Spleen (tissue), 11 donors: ENCODE measurements at regions not wholly inside any gene's neighbourhood (a gene's known extent, or its start where the extent isn't known, plus 50 kb on each side); places are given as distances from the start of the nearest gene placed in this dataset.

Experiments
- DNase-seq: peaks from one replicate; pipeline ENCODE4 v3.0.0-alpha.2; 2020
- H3K27ac ChIP-seq, 8 donors: fragments of 200-600 bp; sonication (generic) in 7 of 8; 1 replicate in 4 of 8; 2 replicates in 4 of 8; pipeline versions ENCODE4 v1.5.0 to v1.8.0; 2016 to 2021; ENCODE audit warnings: inconsistent platforms in 4 of 8, mild to moderate bottlenecking in 4 of 8, moderate library complexity in 1 of 8
- H3K27me3 ChIP-seq, 7 donors: fragments of 200-600 bp; sonication (generic) in 6 of 7; replicated peaks in 1 of 7; 1 replicate in 4 of 7; 2 replicates in 3 of 7; pipeline versions ENCODE4 v1.5.0 to v1.8.0; 2016 to 2021; ENCODE audit warnings: inconsistent platforms in 3 of 7, mild to moderate bottlenecking in 1 of 7
- H3K36me3 ChIP-seq, 6 donors: fragments of 200-600 bp; sonication (generic) in 5 of 6; 1 replicate in 4 of 6; 2 replicates in 2 of 6; pipeline versions ENCODE4 v1.5.0 to v1.8.0; 2016 to 2021; ENCODE audit warnings: inconsistent platforms in 2 of 6
- H3K4me1 ChIP-seq, 6 donors: fragments of 200-600 bp; sonication (generic) in 5 of 6; 1 replicate in 3 of 6; 2 replicates in 3 of 6; pipeline versions ENCODE4 v1.5.0 to v1.8.0; 2016 to 2021; ENCODE audit warnings: inconsistent platforms in 3 of 6
- H3K4me3 ChIP-seq, 8 donors: fragments of 200-600 bp; sonication (generic) in 7 of 8; 1 replicate in 4 of 8; 2 replicates in 4 of 8; pipeline versions ENCODE4 v1.5.0 to v1.8.0; 2016 to 2021; ENCODE audit warnings: inconsistent platforms in 4 of 8, mild to moderate bottlenecking in 4 of 8, moderate library complexity in 2 of 8
- H3K9me3 ChIP-seq, 8 donors: fragments of 200-600 bp; sonication (generic) in 7 of 8; 1 replicate in 4 of 8; 2 replicates in 4 of 8; pipeline versions ENCODE4 v1.5.0 to v1.8.0; 2016 to 2021; ENCODE audit warnings: inconsistent platforms in 4 of 8
- POLR2A ChIP-seq, 3 donors: fragments of 450-650 bp; IDR thresholded peaks; one replicate each; pipeline ENCODE4 v1.5.1; 2017; ENCODE audit warnings: antibody characterized with exemption in 3 of 3, mild to moderate bottlenecking in 1 of 3
- POLR2AphosphoS5 ChIP-seq, 3 donors: sonication (generic); formaldehyde crosslinking; IDR thresholded peaks; one replicate each; pipeline ENCODE4 v1.5.1; 2017; ENCODE audit warnings: antibody characterized with exemption in 3 of 3
- WGBS, 5 donors: extraction: QIAGEN DNeasy Blood & Tissue Kit in 3 of 5; methylation state at CpG; one replicate each; pipeline versions ENCODE4 v1.1.5 to v1.1.7; 2013 to 2018; 5-methylcytosine and 5-hydroxymethylcytosine counted together
- intact Hi-C: fragments of 100-400 bp; cut with DNase I; formaldehyde crosslinking; loops from one replicate; pipeline ENCODE4 v1.15.0; 2023; ENCODE audit warnings: low total_unique reads
- TF ChIP-seq, protein P1 (sequence below), 11 experiments: fragments of 200-600 bp in 7 of 11; fragments of 450-650 bp in 4 of 11; sonication (generic) in 4 of 11; IDR thresholded peaks in 8 of 11; conservative IDR thresholded peaks in 3 of 11; 1 replicate in 7 of 11; 2 replicates in 4 of 11; pipeline versions ENCODE4 v1.4.0 to v1.8.0; 2016 to 2021; ENCODE audit warnings: antibody characterized with exemption in 11 of 11, inconsistent platforms in 4 of 11, mild to moderate bottlenecking in 1 of 11
- donor health status: healthy with polysubstance abuse.
- donor health status: DM: no; HTN: no; CAD: no; lungs with moderate emphysema.
- donor health status: DM: no; HTN: no; CAD: no.
- donor health status: Bipolar disorder and iron deficiency.
- donor health status: healthy.
- donor health status: DM: no; HTN: no; CAD: no.
- donor health status: DM: yes; HTN: yes; CAD: no.

GRCh38 chr5:145464171-145464570, 371.0 kb downstream of the PRELID2 start:
- TF ChIP-seq POLR2A (IDR thresholded peaks at IDR 0.05) (no peak), POLR2AphosphoS5 (IDR thresholded peaks at IDR 0.05) (no peak)
- TF ChIP-seq, protein P1, sequence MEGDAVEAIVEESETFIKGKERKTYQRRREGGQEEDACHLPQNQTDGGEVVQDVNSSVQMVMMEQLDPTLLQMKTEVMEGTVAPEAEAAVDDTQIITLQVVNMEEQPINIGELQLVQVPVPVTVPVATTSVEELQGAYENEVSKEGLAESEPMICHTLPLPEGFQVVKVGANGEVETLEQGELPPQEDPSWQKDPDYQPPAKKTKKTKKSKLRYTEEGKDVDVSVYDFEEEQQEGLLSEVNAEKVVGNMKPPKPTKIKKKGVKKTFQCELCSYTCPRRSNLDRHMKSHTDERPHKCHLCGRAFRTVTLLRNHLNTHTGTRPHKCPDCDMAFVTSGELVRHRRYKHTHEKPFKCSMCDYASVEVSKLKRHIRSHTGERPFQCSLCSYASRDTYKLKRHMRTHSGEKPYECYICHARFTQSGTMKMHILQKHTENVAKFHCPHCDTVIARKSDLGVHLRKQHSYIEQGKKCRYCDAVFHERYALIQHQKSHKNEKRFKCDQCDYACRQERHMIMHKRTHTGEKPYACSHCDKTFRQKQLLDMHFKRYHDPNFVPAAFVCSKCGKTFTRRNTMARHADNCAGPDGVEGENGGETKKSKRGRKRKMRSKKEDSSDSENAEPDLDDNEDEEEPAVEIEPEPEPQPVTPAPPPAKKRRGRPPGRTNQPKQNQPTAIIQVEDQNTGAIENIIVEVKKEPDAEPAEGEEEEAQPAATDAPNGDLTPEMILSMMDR (IDR thresholded peaks at IDR 0.05 in 8 of 11, conservative IDR thresholded peaks at IDR 0.05 in 3 of 11), result no peak
- DNase-seq, result no peak
- no peak overlapping the region for H3K4me3 ChIP-seq
- intact Hi-C loops, result no loop called here
- H3K27me3 ChIP-seq, result no peaks in the 10 kb centered on the region
- 79 to 95% (median 87%) methylated on average over 1 of the region's 1 CpG for WGBS, 5 donors
- H3K27ac ChIP-seq, result no peak overlapping the region
- no peaks in the 10 kb centered on the region for H3K4me1 ChIP-seq
- no peaks in the 10 kb centered on the region for H3K36me3 ChIP-seq
- peaks cover 0 to 3% (median 0%) of the 10 kb centered on the region in 8 donors for H3K9me3 ChIP-seq

GRCh38 chr5:145463634-145464033, 371.5 kb downstream of the PRELID2 start:
- no peaks in the 10 kb centered on the region for H3K27me3 ChIP-seq
- peaks cover 0 to 3% (median 0%) of the 10 kb centered on the region in 8 donors for H3K9me3 ChIP-seq
- TF ChIP-seq POLR2A (IDR thresholded peaks at IDR 0.05) (no peak), POLR2AphosphoS5 (IDR thresholded peaks at IDR 0.05) (no peak)
- TF ChIP-seq, protein P1 (IDR thresholded peaks at IDR 0.05 in 8 of 11, conservative IDR thresholded peaks at IDR 0.05 in 3 of 11), result no peak
- no peak overlapping the region for H3K4me3 ChIP-seq
- intact Hi-C loops, result no loop called here
- H3K27ac ChIP-seq, result no peak overlapping the region
- no peaks in the 10 kb centered on the region for H3K4me1 ChIP-seq
- H3K36me3 ChIP-seq, result no peaks in the 10 kb centered on the region
- DNase-seq, result no peak
- WGBS, 5 donors, result 60 to 88% (median 78%) methylated on average over 1 of the region's 1 CpG

DNA sequence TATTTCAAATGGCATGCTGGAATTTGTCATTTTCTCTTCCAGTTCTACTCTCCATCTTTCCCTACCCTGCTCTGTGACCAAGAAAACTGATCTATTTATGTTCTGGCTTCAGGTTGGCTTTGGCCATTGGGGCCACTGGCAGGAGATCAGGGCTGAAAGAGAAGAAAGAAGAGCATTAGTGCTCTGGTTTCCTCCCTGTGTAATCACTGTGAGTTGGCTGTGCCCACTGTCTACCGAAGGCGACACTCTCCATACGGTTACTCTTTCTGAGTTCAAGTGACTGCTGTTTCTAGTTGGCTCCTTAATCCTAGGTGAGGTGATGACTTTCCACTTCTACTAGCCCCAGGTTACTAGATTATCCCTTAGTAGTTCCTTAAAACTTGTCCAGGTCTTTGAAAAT, 372.6 kb downstream of the PRELID2 start:
- no peaks in the 10 kb centered on the region for H3K36me3 ChIP-seq
- TF ChIP-seq, protein P1 (IDR thresholded peaks at IDR 0.05 in 8 of 11, conservative IDR thresholded peaks at IDR 0.05 in 3 of 11), result no peak
- TF ChIP-seq POLR2A (IDR thresholded peaks at IDR 0.05), result no peak
- TF ChIP-seq POLR2AphosphoS5 (IDR thresholded peaks at IDR 0.05), result no peak
- intact Hi-C loops, result no loop called here
- H3K4me1 ChIP-seq, result no peaks in the 10 kb centered on the region
- H3K4me3 ChIP-seq, result no peak overlapping the region
- H3K27ac ChIP-seq, result no peak overlapping the region
- DNase-seq, result no peak
- peaks cover 0 to 3% (median 0%) of the 10 kb centered on the region in 8 donors for H3K9me3 ChIP-seq
- no peaks in the 10 kb centered on the region for H3K27me3 ChIP-seq
- WGBS, 5 donors, result 96 to 100% (median 98%) methylated on average over 3 of the region's 3 CpGs

- Histone ChIP-seq H3K36me3 (no peaks in the 10 kb centered on the region), H3K9me3 (peaks cover 0 to 58% (median 27%) of the 10 kb centered on the region in 8 donors), H3K4me1 (no peaks in the 10 kb centered on the region), H3K27ac (no peak overlapping the region), H3K27me3 (no peaks in the 10 kb centered on the region), H3K4me3 (no peak overlapping the region)
- intact Hi-C loops, result no loop called here
- TF ChIP-seq, protein P1 (IDR thresholded peaks at IDR 0.05 in 8 of 11, conservative IDR thresholded peaks at IDR 0.05 in 3 of 11), result no peak
- TF ChIP-seq POLR2A (IDR thresholded peaks at IDR 0.05), result no peak
- TF ChIP-seq POLR2AphosphoS5 (IDR thresholded peaks at IDR 0.05), result no peak
- DNase-seq, result no peak
- 81 to 87% (median 85%) methylated on average over 5 of the region's 5 CpGs for WGBS, 5 donors
Measured at GRCh38 chr5:145450286-145450885, 384.8 kb downstream of the PRELID2 start.
